ENCODE measurements at regions not wholly inside any gene's neighbourhood (a gene's known extent, or its start where the extent isn't known, plus 50 kb on each side); places are given as distances from the start of the nearest gene placed in this dataset.

GRCh38 chr3:74561881-74562280 is 52.6 kb downstream of the CNTN3 start:
- TF ChIP-seq POLR2A (IDR thresholded peaks at IDR 0.05; ENCODE audit: low read depth, low read length) (no peak), POLR2AphosphoS5 (IDR thresholded peaks at IDR 0.05; ENCODE audit: low read depth, low read length) (no peak), TAF1 (IDR thresholded peaks at IDR 0.05; ENCODE audit: low read depth, low read length) (no peak), SPI1 (IDR thresholded peaks at IDR 0.05; ENCODE audit: low read depth, low read length) (no peak), POU2F2 (IDR thresholded peaks at IDR 0.05; ENCODE audit: low read depth, low read length) (no peak)

Data from GM12891 (cell line).